ENCODE measurements at regions not wholly inside any gene's neighbourhood (a gene's known extent, or its start where the extent isn't known, plus 50 kb on each side); places are given as distances from the start of the nearest gene placed in this dataset.
"Not testable (repeated sequence)": the region's sequence is repeated elsewhere in the genome, so short reads cannot be mapped to it uniquely, and the experiment has no call there.

- no peak for DNase-seq (ENCODE audit: low spot score)
Measured at GRCh38 chrX:136975684-136976470, 57.9 kb downstream of the GPR101 start.

GRCh38 chrX:136967966-136968365 lies 65.8 kb downstream of the GPR101 start:
- no peak for DNase-seq (ENCODE audit: low spot score)

- no peak for DNase-seq (ENCODE audit: low spot score)
Measured at GRCh38 chrX:136963973-136964372, 69.8 kb downstream of the GPR101 start.

- no peak for DNase-seq (ENCODE audit: low spot score)
Measured at GRCh38 chrX:136961594-136962135, 72.1 kb downstream of the GPR101 start.

- DNase-seq (ENCODE audit: low spot score), result peak; percentile 31
Measured at GRCh38 chrX:136954930-136955329, 74.4 kb upstream of the RBMX start.

- peak; percentile 70 for DNase-seq (ENCODE audit: low spot score)
Measured at GRCh38 chrX:136953867-136954787, 73.6 kb upstream of the RBMX start.

GRCh38 chrX:136950211-136950610 lies 69.7 kb upstream of the RBMX start:
- no peak for DNase-seq (ENCODE audit: low spot score)

GRCh38 chrX:136941396-136942337 lies 61.1 kb upstream of the RBMX start:
- DNase-seq (ENCODE audit: low spot score), result peak; percentile 9

- DNase-seq (ENCODE audit: low spot score), result no peak
Measured at GRCh38 chrX:136936183-136936549, 55.6 kb upstream of the RBMX start.

GRCh38 chrX:136935533-136936182 lies 55.1 kb upstream of the RBMX start:
- DNase-seq (ENCODE audit: low spot score), result not testable (repeated sequence)

- not testable (repeated sequence) for DNase-seq (ENCODE audit: low spot score)
Measured at GRCh38 chrX:136934652-136935051, 54.1 kb upstream of the RBMX start.

- DNase-seq (ENCODE audit: low spot score), result no peak
Measured at GRCh38 chrX:136933611-136934145, 53.2 kb upstream of the RBMX start.

GRCh38 chrX:136931661-136932060 lies 51.1 kb upstream of the RBMX start:
- DNase-seq (ENCODE audit: low spot score), result no peak

All from kidney tubule cell (primary cell).